ENCODE measurements at regions not wholly inside any gene's neighbourhood (a gene's known extent, or its start where the extent isn't known, plus 50 kb on each side); places are given as distances from the start of the nearest gene placed in this dataset.

- no peak for TF ChIP-seq CTCF (conservative IDR thresholded peaks at IDR 0.05)
- no peak for TF ChIP-seq EZH2 (IDR thresholded peaks at IDR 0.05; ENCODE audit: low read depth)
Measured at GRCh38 chr5:117665121-117665520, 1090.5 kb upstream of the SEMA6A start.
